AG10803 (cell line): ENCODE measurements at regions not wholly inside any gene's neighbourhood (a gene's known extent, or its start where the extent isn't known, plus 50 kb on each side); places are given as distances from the start of the nearest gene placed in this dataset.
"Not testable (repeated sequence)": the region's sequence is repeated elsewhere in the genome, so short reads cannot be mapped to it uniquely, and the experiment has no call there.

ENCODE experiments used
- DNase-seq: peaks from one replicate; pipeline ENCODE4 v3.0.0; 2010; ENCODE audit warnings: low read depth
- H3K4me3 ChIP-seq: 2 replicates; pipeline ENCODE4 v1.5.1; 2011; ENCODE audit warnings: mild to moderate bottlenecking, low read length, control low read depth
- CTCF ChIP-seq: conservative IDR thresholded peaks from 2 replicates; pipeline ENCODE4 v1.5.1; 2011; ENCODE audit warnings: mild to moderate bottlenecking, low read length, control low read depth, inconsistent platforms

DNA sequence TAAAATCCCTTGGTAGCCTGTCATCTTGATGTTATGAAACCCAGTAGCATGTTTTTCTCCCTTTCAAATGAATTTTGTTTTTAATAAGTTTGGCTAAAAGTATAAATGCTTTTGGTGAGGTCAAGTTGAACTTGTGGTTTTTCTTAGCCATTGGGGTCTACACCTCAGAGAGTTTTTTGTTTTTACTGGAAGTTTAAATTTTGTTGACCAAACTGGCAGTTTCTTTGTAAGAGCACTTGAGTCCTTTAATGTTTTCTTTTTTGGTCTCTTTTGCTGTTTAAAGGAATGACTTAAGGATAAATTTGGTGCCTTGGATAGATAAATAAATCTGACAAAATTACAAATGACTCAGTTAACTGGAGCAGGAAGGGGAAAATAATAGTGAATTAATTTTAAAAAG, 577.3 kb downstream of the SATB2 start:
- no peak for TF ChIP-seq CTCF
- H3K4me3 ChIP-seq, result no peak overlapping the region
- no peak for DNase-seq

GRCh38 chr2:198874472-198874858, 583.3 kb downstream of the SATB2 start:
- no peak overlapping the region for H3K4me3 ChIP-seq
- no peak for DNase-seq
- TF ChIP-seq CTCF, result no peak

GRCh38 chr2:198873503-198874471, 584.0 kb downstream of the SATB2 start:
- peak; percentile 51 for DNase-seq
- no peak for TF ChIP-seq CTCF
- H3K4me3 ChIP-seq, result no peak overlapping the region

- TF ChIP-seq CTCF, result no peak
- H3K4me3 ChIP-seq, result no peak overlapping the region
- DNase-seq, result peak; percentile 21
Observed at GRCh38 chr2:198863655-198864054, 594.1 kb downstream of the SATB2 start.

- no peak for DNase-seq
- H3K4me3 ChIP-seq, result no peak overlapping the region
- no peak for TF ChIP-seq CTCF
Observed at GRCh38 chr2:198861080-198861479, 596.7 kb downstream of the SATB2 start.

DNA sequence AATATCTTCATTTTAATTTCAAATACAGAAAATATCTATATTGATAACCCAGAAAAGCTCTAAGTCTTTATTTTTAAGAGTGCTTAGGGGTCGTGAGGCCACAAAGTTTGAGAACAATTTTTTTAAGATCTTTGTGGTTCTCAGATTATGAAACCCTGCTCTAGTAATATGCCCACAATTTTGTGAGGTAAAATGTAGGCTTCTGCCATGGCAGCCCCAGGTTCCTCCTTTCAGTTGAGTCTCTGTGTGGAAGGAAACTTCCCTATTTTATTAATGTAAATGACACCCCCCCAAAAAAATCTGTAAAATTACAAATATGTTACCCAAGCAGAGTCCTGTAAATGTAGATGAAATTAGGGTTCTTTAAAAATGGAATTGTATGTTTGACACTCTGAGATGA, 600.5 kb downstream of the SATB2 start:
- TF ChIP-seq CTCF, result no peak
- no peak overlapping the region for H3K4me3 ChIP-seq
- no peak for DNase-seq

DNA sequence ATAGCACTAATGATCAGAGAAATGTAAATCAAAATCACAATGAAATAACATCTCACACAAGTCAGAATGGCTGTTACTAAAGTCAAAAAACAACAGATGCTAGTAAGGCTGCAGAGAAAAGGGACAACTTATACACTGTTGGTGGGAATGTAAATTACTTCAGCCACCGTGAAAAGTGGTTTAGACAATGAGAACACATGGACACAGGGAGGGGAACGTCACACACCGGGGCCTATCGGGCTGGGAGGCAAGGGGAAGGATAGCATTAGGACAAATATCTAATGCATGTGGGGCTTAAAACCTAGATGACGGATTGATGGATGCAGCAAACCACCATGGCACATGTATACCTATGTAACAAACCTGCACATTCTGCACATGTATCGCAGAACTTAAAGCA, 602.0 kb downstream of the SATB2 start:
- H3K4me3 ChIP-seq, DNase-seq: not testable (repeated sequence)
